ENCODE measurements at regions not wholly inside any gene's neighbourhood (a gene's known extent, or its start where the extent isn't known, plus 50 kb on each side); places are given as distances from the start of the nearest gene placed in this dataset.
"Not testable (repeated sequence)": the region's sequence is repeated elsewhere in the genome, so short reads cannot be mapped to it uniquely, and the experiment has no call there.

DNA sequence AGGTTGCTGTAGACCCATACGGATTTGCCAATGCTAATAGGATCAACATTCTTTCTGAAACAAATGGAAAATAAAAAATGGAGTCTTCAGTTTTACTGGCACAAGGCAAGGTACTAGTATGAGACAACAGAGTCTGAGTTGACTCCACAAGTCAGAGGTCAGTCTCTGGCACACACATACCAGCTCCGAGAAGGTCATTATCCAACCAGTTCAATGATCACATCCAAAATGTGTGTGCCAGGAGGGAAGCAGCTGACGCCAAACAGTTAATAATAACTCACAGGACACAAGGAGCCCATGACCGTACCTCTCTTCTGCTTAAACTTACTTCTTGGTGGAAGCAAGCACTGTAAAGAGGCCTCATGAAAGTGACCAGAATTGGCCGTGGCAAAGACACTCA, 528.6 kb downstream of the ZNF516 start:
- H3K4me3 ChIP-seq (ENCODE audit: low read depth, low read length), result no peak overlapping the region
- TF ChIP-seq, protein P1, sequence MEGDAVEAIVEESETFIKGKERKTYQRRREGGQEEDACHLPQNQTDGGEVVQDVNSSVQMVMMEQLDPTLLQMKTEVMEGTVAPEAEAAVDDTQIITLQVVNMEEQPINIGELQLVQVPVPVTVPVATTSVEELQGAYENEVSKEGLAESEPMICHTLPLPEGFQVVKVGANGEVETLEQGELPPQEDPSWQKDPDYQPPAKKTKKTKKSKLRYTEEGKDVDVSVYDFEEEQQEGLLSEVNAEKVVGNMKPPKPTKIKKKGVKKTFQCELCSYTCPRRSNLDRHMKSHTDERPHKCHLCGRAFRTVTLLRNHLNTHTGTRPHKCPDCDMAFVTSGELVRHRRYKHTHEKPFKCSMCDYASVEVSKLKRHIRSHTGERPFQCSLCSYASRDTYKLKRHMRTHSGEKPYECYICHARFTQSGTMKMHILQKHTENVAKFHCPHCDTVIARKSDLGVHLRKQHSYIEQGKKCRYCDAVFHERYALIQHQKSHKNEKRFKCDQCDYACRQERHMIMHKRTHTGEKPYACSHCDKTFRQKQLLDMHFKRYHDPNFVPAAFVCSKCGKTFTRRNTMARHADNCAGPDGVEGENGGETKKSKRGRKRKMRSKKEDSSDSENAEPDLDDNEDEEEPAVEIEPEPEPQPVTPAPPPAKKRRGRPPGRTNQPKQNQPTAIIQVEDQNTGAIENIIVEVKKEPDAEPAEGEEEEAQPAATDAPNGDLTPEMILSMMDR (IDR thresholded peaks at IDR 0.05; ENCODE audit: borderline replicate concordance, insufficient read depth, low read depth, low read length), result no peak

DNA sequence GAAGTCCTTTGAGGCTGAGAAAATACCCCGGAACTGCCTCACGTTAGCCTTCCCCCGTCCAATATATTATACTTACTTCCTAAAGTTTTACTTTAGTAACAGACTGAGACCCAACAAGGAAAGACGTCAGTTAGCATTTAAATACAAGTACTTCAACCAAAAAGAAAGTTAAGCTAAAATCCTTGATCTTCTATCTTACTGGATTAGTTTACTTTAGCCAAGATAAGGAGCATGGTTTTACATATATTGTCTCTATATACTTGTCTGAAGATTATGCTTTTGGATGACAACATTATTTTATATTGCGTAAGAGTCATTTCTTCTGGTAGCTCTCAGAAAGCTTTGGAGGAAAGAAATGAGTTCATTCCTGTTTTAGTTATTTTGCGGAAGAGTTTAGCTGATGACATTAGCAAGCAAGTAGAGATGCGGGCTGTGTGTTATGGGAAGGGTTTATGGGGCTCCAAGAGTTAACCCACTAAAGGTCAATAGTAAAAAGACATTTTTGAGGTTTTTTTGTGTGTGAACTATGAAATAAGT, 532.9 kb downstream of the ZNF516 start:
- no peak overlapping the region for H3K4me3 ChIP-seq (ENCODE audit: low read depth, low read length)
- TF ChIP-seq, protein P1 (IDR thresholded peaks at IDR 0.05; ENCODE audit: borderline replicate concordance, insufficient read depth, low read depth, low read length), result no peak

DNA sequence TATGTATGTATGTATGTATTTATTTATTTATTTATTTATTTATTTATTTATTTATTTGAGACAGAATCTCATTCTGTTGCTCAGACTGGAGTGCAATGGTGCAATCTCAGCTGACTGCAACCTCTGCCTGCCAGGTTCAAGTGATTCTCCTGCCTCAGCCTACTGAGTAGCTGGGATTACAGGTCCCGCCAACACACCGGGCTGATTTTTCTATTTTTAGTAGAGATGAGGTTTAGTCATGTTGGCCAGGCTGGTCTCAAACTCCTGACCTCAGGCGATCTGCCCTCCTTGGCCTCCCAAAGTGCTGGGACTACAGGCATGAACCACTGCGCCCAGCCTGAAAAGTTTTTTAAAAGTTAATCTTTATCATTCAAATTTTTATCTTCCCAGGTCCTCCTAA, 532.9 kb upstream of the SMIM21 start:
- not testable (repeated sequence) for H3K4me3 ChIP-seq (ENCODE audit: low read depth, low read length)

DNA sequence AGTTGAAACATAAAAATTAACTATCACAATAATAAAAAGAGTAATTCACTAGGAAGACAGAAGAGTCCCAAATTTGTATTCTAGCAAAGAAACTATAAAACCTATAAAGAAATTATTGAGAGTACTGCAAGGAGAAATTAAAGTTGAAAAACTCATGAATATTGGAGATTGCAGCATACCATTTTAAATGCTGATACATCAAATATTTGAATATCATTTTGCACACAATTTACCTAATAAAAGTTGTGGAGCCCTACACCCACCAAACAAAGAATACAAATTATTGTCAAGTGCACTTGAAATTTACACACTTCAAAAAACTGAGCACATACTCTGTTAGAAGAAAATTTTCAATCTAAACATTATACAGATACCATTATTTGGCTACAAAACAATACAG, 531.6 kb upstream of the SMIM21 start:
- TF ChIP-seq, protein P1 (IDR thresholded peaks at IDR 0.05; ENCODE audit: borderline replicate concordance, insufficient read depth, low read depth, low read length), result no peak
- no peak overlapping the region for H3K4me3 ChIP-seq (ENCODE audit: low read depth, low read length)

GRCh38 chr18:75958683-75959082, 531.2 kb upstream of the SMIM21 start:
- no peak overlapping the region for H3K4me3 ChIP-seq (ENCODE audit: low read depth, low read length)
- TF ChIP-seq, protein P1 (IDR thresholded peaks at IDR 0.05; ENCODE audit: borderline replicate concordance, insufficient read depth, low read depth, low read length), result no peak

- no peak overlapping the region for H3K4me3 ChIP-seq (ENCODE audit: low read depth, low read length)
- TF ChIP-seq, protein P1 (IDR thresholded peaks at IDR 0.05; ENCODE audit: borderline replicate concordance, insufficient read depth, low read depth, low read length), result no peak
Observed at GRCh38 chr18:75945265-75945933, 517.9 kb upstream of the SMIM21 start.

GRCh38 chr18:75937306-75937705, 509.8 kb upstream of the SMIM21 start:
- TF ChIP-seq, protein P1 (IDR thresholded peaks at IDR 0.05; ENCODE audit: borderline replicate concordance, insufficient read depth, low read depth, low read length), result no peak
- H3K4me3 ChIP-seq (ENCODE audit: low read depth, low read length), result no peak overlapping the region

Data from GM12875 (cell line).